Cardiac muscle cell (in vitro differentiated cells and primary cell): ENCODE measurements at regions not wholly inside any gene's neighbourhood (a gene's known extent, or its start where the extent isn't known, plus 50 kb on each side); places are given as distances from the start of the nearest gene placed in this dataset.

Experiments used
- DNase-seq, 2 donors: peaks; one replicate each; pipeline versions ENCODE4 v3.0.0 to v3.0.0-alpha.2; 2010 to 2017; ENCODE audit warnings: low read depth in 1 of 2, low spot score in 1 of 2
- H3K27ac ChIP-seq: fragments of 200-600 bp; sonication (generic); 2 replicates; pipeline ENCODE4 v1.5.1; 2016
- H3K27me3 ChIP-seq: fragments of 200-600 bp; sonication (generic); 2 replicates; pipeline ENCODE4 v1.6.0; 2016; ENCODE audit warnings: control low read depth
- H3K36me3 ChIP-seq: fragments of 200-600 bp; sonication (generic); 2 replicates; pipeline ENCODE4 v1.5.1; 2016; ENCODE audit warnings: control low read depth
- H3K4me1 ChIP-seq: fragments of 200-600 bp; sonication (generic); 2 replicates; pipeline ENCODE4 v1.8.1; 2017; ENCODE audit warnings: low read depth, mild to moderate bottlenecking, mixed run types
- H3K4me3 ChIP-seq: fragments of 200-600 bp; sonication (generic); 2 replicates; pipeline ENCODE4 v1.5.1; 2016; ENCODE audit warnings: mild to moderate bottlenecking
- H3K9me3 ChIP-seq: fragments of 200-600 bp; sonication (generic); 2 replicates; pipeline ENCODE4 v1.5.1; 2017; ENCODE audit warnings: low read depth, mild to moderate bottlenecking, control low read depth
- TF ChIP-seq, protein P1 (sequence below): IDR thresholded peaks from 2 replicates; pipeline ENCODE4 v1.5.1; 2012; ENCODE audit warnings: low read depth, mild to moderate bottlenecking, low read length

GRCh38 chrX:116378961-116379360 lies 57.4 kb upstream of the SLC6A14 start:
- Histone ChIP-seq H3K27ac (no peak overlapping the region), H3K9me3 (no peaks in the 10 kb centered on the region), H3K36me3 (no peaks in the 10 kb centered on the region), H3K4me3 (no peak overlapping the region), H3K27me3 (no peaks in the 10 kb centered on the region), H3K4me1 (no peaks in the 10 kb centered on the region)
- TF ChIP-seq, protein P1, sequence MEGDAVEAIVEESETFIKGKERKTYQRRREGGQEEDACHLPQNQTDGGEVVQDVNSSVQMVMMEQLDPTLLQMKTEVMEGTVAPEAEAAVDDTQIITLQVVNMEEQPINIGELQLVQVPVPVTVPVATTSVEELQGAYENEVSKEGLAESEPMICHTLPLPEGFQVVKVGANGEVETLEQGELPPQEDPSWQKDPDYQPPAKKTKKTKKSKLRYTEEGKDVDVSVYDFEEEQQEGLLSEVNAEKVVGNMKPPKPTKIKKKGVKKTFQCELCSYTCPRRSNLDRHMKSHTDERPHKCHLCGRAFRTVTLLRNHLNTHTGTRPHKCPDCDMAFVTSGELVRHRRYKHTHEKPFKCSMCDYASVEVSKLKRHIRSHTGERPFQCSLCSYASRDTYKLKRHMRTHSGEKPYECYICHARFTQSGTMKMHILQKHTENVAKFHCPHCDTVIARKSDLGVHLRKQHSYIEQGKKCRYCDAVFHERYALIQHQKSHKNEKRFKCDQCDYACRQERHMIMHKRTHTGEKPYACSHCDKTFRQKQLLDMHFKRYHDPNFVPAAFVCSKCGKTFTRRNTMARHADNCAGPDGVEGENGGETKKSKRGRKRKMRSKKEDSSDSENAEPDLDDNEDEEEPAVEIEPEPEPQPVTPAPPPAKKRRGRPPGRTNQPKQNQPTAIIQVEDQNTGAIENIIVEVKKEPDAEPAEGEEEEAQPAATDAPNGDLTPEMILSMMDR = no peak
- DNase-seq = no peak

DNA sequence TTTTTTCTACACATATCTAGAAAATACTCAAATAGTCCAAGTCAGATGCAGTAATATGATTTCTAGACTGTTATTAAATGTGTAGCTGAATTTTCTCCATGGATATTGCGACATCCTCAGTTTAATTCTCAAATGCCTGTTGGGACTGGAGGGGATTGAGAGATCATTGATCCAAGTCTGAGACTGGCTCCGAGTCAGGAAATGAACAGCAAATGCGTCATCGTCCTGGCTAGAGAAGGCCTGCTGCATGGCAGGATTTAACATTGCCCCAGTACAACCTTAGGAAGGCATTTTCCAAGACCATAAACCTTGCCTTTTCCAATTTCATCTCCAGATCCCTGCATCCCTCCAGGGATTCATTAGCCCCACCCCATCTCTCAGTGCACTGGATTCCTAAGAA lies 56.6 kb upstream of the SLC6A14 start:
- TF ChIP-seq, protein P1 = no peak
- Histone ChIP-seq H3K27me3 (no peaks in the 10 kb centered on the region), H3K27ac (no peak overlapping the region), H3K9me3 (no peaks in the 10 kb centered on the region), H3K36me3 (no peaks in the 10 kb centered on the region), H3K4me1 (no peaks in the 10 kb centered on the region), H3K4me3 (no peak overlapping the region)
- DNase-seq = peak in 1 of 2 donors; percentile 61

DNA sequence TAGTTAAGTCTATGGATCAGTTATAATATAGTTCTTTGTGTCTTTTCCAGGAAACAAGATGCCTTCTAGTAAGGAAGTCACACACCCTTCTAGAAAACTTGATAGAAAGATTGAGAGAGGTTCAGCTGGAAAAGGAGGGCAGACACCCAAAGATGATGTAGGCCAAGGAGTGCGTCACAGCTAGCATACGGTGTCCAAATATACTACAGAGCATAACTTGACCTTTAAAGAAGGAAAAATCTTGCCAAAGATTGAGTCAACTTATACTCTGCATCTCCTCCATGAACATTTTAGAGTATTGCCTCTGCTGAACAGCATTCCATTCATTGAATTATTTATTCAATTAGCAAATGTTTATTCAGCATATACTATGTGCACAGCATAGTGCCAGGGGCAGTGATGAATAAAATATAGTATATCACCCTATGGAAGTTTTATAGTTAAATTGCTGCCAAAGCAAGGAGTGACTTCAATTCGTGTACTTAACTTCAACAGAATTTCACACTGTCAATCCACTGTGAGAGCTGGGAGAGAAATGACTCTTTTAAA lies 51.9 kb upstream of the SLC6A14 start:
- TF ChIP-seq, protein P1 = no peak
- Histone ChIP-seq H3K27me3 (no peaks in the 10 kb centered on the region), H3K4me3 (no peak overlapping the region), H3K27ac (no peak overlapping the region), H3K36me3 (no peaks in the 10 kb centered on the region), H3K4me1 (no peaks in the 10 kb centered on the region), H3K9me3 (no peaks in the 10 kb centered on the region)
- peak in 1 of 2 donors; percentile 63 for DNase-seq
